ENCODE measurements at regions not wholly inside any gene's neighbourhood (a gene's known extent, or its start where the extent isn't known, plus 50 kb on each side); places are given as distances from the start of the nearest gene placed in this dataset.

DNA sequence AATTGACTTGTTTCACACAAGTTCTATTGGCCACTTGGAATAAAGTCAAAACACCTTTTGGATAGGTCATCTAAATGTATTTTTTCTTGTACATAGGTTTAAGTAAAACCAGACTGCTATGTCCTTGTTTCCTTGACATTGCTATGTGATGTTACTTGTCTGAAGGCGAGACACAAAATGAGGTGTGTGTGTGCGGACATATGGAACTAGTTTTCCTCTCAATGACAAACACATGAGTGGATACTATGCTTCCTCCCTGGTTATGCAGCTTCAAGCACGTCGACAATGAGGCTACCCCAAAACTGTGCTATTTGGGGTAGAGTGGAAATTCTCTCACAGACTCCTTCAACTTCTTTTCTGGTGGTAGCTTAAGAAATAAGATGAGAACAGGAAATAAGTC, 276.8 kb downstream of the GAS1 start:
- peaks cover 4% of the 10 kb centered on the region for H3K4me1 ChIP-seq (ENCODE audit: control insufficient read depth, insufficient read depth, low read length)
- H2BK120ac ChIP-seq (ENCODE audit: low read depth, low read length), result no peak overlapping the region
- H4K5ac ChIP-seq (ENCODE audit: low read depth, low read length), result no peak overlapping the region
- DNase-seq (no peak), ATAC-seq (ENCODE audit: low read depth) (no peak)
- no peak overlapping the region for H4K91ac ChIP-seq (ENCODE audit: insufficient read depth, low read depth, low read length)
- H3K56ac ChIP-seq (ENCODE audit: extremely low read depth, insufficient read depth, low read length), result no peak overlapping the region
- no peak overlapping the region for H2BK5ac ChIP-seq (ENCODE audit: low read depth, low read length, poor library complexity, severe bottlenecking)
- H3K27ac ChIP-seq (ENCODE audit: insufficient read depth, low read length), result no peak overlapping the region
- no CpG with 5 or more reads among the region's 4 CpGs for WGBS, 2 experiments (ENCODE audit: extremely low coverage in 2 of 2, insufficient read length in 1 of 2)
- H3K4ac ChIP-seq (ENCODE audit: low read depth, low read length), result no peak overlapping the region
- no peak overlapping the region for H2AFZ ChIP-seq (replicated peaks; ENCODE audit: low read length, poor library complexity)
- dilution Hi-C loops (cut with HindIII; ENCODE audit: low sequenced_read_pairs, unreplicated experiment), result no loop called here
- H4K8ac ChIP-seq (ENCODE audit: low read depth in 2 of 2, low read length in 2 of 2), result no peak overlapping the region
- H3K9ac ChIP-seq (ENCODE audit: low read depth, low read length), result no peak overlapping the region
- no peak overlapping the region for H2BK15ac ChIP-seq (ENCODE audit: low read depth, low read length)
- ChIA-PET POLR2A (ENCODE audit: unreplicated experiment) (no interaction called here), CTCF (no interaction called here)
- H3K9me1 ChIP-seq (ENCODE audit: insufficient read depth, low read length), result no peaks in the 10 kb centered on the region
- no peaks in the 10 kb centered on the region for H4K20me1 ChIP-seq (ENCODE audit: insufficient read depth, low read length)
- no peak overlapping the region for H3K4me3 ChIP-seq (ENCODE audit: insufficient read depth, low read depth, low read length)
- intact Hi-C loops (cut with micrococcal nuclease), result no loop called here
- no peak overlapping the region for H3K4me2 ChIP-seq (ENCODE audit: low read depth, low read length)
- H3K23ac ChIP-seq (ENCODE audit: low read depth, low read length), result no peak overlapping the region
- H3K14ac ChIP-seq (replicated peaks; ENCODE audit: low read depth, low read length), result no peak overlapping the region
- BruUV-seq (replicated peaks), result no TSS peak
- no peaks in the 10 kb centered on the region for H3K79me1 ChIP-seq (ENCODE audit: low read depth in 1 of 2, low read length in 2 of 2)
- no peak overlapping the region for H2AK9ac ChIP-seq (replicated peaks; ENCODE audit: low read depth, low read length, poor library complexity)
- H3K9me3 ChIP-seq (ENCODE audit: control insufficient read depth, insufficient read depth, low read length), result 0 out of 2 replicates have a peak, but pooled peaks cover 2% of the 10 kb centered on the region
- no peak overlapping the region for H2AK5ac ChIP-seq (ENCODE audit: low read depth, low read length)
- H2BK20ac ChIP-seq (ENCODE audit: low read depth, low read length), result no peak overlapping the region
- H3K27me3 ChIP-seq (ENCODE audit: control insufficient read depth, insufficient read depth, low read length), result no peaks in the 10 kb centered on the region
- in situ Hi-C loops (cut with MboI; ENCODE audit: low sequenced_read_pairs), result no loop called here
- H3K18ac ChIP-seq (ENCODE audit: low read depth, low read length), result no peak overlapping the region
- TF ChIP-seq RFX5 (IDR thresholded peaks at IDR 0.05; ENCODE audit: low read depth, low read length) (no peak), SMC3 (IDR thresholded peaks at IDR 0.05; ENCODE audit: low read depth, low read length) (no peak), MXI1 (IDR thresholded peaks at IDR 0.05; ENCODE audit: borderline replicate concordance, low read depth, low read length) (no peak), CEBPB (IDR thresholded peaks at IDR 0.05; ENCODE audit: low read depth, low read length) (no peak), POLR2A (IDR thresholded peaks at IDR 0.05; ENCODE audit: low read depth, low read length) (no peak), MAZ (IDR thresholded peaks at IDR 0.05; ENCODE audit: borderline replicate concordance, low read depth, low read length) (no peak), ELK1 (IDR thresholded peaks at IDR 0.05; ENCODE audit: borderline replicate concordance, low read depth, low read length) (no peak), BHLHE40 (IDR thresholded peaks at IDR 0.05; ENCODE audit: low read depth, low read length) (no peak)
- TF ChIP-seq, protein P1, sequence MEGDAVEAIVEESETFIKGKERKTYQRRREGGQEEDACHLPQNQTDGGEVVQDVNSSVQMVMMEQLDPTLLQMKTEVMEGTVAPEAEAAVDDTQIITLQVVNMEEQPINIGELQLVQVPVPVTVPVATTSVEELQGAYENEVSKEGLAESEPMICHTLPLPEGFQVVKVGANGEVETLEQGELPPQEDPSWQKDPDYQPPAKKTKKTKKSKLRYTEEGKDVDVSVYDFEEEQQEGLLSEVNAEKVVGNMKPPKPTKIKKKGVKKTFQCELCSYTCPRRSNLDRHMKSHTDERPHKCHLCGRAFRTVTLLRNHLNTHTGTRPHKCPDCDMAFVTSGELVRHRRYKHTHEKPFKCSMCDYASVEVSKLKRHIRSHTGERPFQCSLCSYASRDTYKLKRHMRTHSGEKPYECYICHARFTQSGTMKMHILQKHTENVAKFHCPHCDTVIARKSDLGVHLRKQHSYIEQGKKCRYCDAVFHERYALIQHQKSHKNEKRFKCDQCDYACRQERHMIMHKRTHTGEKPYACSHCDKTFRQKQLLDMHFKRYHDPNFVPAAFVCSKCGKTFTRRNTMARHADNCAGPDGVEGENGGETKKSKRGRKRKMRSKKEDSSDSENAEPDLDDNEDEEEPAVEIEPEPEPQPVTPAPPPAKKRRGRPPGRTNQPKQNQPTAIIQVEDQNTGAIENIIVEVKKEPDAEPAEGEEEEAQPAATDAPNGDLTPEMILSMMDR (conservative IDR thresholded peaks at IDR 0.05; ENCODE audit: low read depth, low read length), result no peak
- H3K36me3 ChIP-seq (ENCODE audit: control insufficient read depth, insufficient read depth, low read length), result no peaks in the 10 kb centered on the region
